Right lobe of liver (tissue), 6 donors: ENCODE measurements at regions not wholly inside any gene's neighbourhood (a gene's known extent, or its start where the extent isn't known, plus 50 kb on each side); places are given as distances from the start of the nearest gene placed in this dataset.

Experiments
- ATAC-seq, 4 donors: fragments of 200-7000 bp; cut with Tn5 transposase; one replicate each; pipeline ENCODE4 v1.9.1; 2020; ENCODE audit warnings: mild to moderate bottlenecking in 4 of 4, moderate library complexity in 4 of 4
- DNase-seq, 3 donors: peaks; one replicate each; pipeline ENCODE4 v3.0.0-alpha.2; 2020
- H3K27ac ChIP-seq, 3 donors: fragments of 200-600 bp; one replicate each; pipeline ENCODE4 v1.8.0; 2022
- H3K27me3 ChIP-seq, 2 donors: fragments of 200-600 bp; one replicate each; pipeline ENCODE4 v1.8.0; 2022
- H3K36me3 ChIP-seq, 4 donors: fragments of 200-600 bp; sonication (generic) in 1 of 4; one replicate each; pipeline versions ENCODE4 v1.5.1 to v1.8.0; 2017 to 2022; ENCODE audit warnings: control low read depth in 1 of 4
- H3K4me1 ChIP-seq, 4 donors: fragments of 200-600 bp; sonication (generic) in 1 of 4; one replicate each; pipeline versions ENCODE4 v1.5.1 to v1.8.0; 2017 to 2022; ENCODE audit warnings: control low read depth in 1 of 4
- H3K4me3 ChIP-seq, 3 donors: fragments of 200-600 bp; one replicate each; pipeline ENCODE4 v1.8.0; 2022
- H3K9me3 ChIP-seq, 4 donors: fragments of 200-600 bp; sonication (generic) in 1 of 4; one replicate each; pipeline versions ENCODE4 v1.5.1 to v1.8.0; 2017 to 2022; ENCODE audit warnings: control low read depth in 1 of 4
- POLR2A ChIP-seq: fragments of 450-650 bp; IDR thresholded peaks from one replicate; pipeline ENCODE4 v1.6.1; 2017; ENCODE audit warnings: antibody characterized with exemption, mild to moderate bottlenecking
- WGBS: methylation state at CpG from one replicate; pipeline ENCODE4 v1.1.6; 2018; ENCODE audit warnings: low coverage, low lambda C conversion rate; ENCODE audit not compliant: insufficient coverage; ENCODE audit errors: missing lambda C conversion rate; 5-methylcytosine and 5-hydroxymethylcytosine counted together
- intact Hi-C, 2 donors: fragments of 100-400 bp; cut with DNase I; formaldehyde crosslinking; loops; one replicate each; pipeline versions ENCODE4 v1.11.2 to v1.14.1; 2022
- TF ChIP-seq, protein P1 (sequence below), 4 donors: fragments of 200-600 bp in 3 of 4; fragments of 450-650 bp in 1 of 4; IDR thresholded peaks; one replicate each; pipeline versions ENCODE4 v1.5.1 to v1.8.0; 2016 to 2022; ENCODE audit warnings: antibody characterized with exemption in 4 of 4, mild to moderate bottlenecking in 2 of 4
- donor health status: DM: no; HTN: yes; CAD: no.
- donor health status: DM: no; HTN: no; CAD: no.
- donor health status: DM: no; HTN: no; CAD: no.
- donor health status: DM: no; HTN: yes; CAD: no.
- donor health status: DM: no; HTN: yes; CAD: no.

DNA sequence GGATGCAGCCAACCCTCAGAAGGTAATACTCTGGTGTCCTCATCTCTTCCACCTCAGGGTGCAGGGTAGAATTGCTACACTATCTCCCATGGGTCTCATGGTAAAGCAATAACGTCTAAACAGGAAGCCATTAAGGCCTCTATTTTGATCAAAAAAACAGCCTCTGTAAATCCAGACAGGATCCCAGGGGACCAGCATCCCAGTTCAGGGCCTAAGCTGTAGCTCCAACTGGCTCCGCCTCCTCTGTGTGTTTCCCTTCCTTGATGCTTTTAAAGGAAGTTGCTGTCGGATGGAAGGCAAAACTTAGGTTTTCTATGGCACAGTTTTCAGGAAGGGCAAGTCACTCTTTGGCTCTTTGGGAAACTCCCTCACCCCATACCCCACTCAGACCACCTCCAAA is 222.0 kb downstream of the MAFB start:
- DNase-seq (no peak), ATAC-seq (no peak)
- Histone ChIP-seq H3K4me3 (no peak overlapping the region), H3K36me3 (no peaks in the 10 kb centered on the region), H3K27ac (no peak overlapping the region), H3K27me3 (no peaks in the 10 kb centered on the region), H3K9me3 (no peaks in the 10 kb centered on the region), H3K4me1 (no peaks in the 10 kb centered on the region)
- TF ChIP-seq, protein P1, sequence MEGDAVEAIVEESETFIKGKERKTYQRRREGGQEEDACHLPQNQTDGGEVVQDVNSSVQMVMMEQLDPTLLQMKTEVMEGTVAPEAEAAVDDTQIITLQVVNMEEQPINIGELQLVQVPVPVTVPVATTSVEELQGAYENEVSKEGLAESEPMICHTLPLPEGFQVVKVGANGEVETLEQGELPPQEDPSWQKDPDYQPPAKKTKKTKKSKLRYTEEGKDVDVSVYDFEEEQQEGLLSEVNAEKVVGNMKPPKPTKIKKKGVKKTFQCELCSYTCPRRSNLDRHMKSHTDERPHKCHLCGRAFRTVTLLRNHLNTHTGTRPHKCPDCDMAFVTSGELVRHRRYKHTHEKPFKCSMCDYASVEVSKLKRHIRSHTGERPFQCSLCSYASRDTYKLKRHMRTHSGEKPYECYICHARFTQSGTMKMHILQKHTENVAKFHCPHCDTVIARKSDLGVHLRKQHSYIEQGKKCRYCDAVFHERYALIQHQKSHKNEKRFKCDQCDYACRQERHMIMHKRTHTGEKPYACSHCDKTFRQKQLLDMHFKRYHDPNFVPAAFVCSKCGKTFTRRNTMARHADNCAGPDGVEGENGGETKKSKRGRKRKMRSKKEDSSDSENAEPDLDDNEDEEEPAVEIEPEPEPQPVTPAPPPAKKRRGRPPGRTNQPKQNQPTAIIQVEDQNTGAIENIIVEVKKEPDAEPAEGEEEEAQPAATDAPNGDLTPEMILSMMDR (IDR thresholded peaks at IDR 0.05): no peak
- no peak for TF ChIP-seq POLR2A
- WGBS: 59% methylated on average over 3 of the region's 3 CpGs
- intact Hi-C loops: no loop called here

DNA sequence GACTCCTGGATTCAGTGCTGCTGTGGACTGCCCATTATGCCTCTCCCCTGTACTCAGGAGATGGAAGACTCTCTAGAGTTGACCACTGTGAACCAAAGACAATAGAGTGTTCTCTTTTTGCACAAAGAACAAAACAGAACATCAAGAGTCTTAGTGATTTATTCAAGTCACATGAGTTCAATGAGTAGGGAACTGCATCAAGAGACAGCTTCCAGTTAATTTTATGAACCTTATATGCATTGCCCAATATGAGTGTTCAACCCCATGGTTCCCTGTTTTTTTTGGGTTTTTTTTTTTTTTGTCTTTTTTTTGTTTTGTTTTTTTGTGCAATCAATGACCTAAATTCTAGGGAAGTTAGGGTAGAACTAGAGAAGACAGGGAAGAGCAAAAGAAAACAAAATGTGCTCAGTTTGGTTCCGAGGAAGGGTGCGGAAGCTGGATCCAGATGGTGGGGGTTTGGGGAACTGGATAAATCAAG is 224.3 kb downstream of the MAFB start:
- TF ChIP-seq, protein P1 (IDR thresholded peaks at IDR 0.05): no peak
- no peak for TF ChIP-seq POLR2A
- H3K4me1 ChIP-seq: no peaks in the 10 kb centered on the region
- H3K4me3 ChIP-seq: no peak overlapping the region
- 83% methylated on average over 2 of the region's 2 CpGs for WGBS
- no peaks in the 10 kb centered on the region for H3K36me3 ChIP-seq
- ATAC-seq (peak; percentile 34 to 61 (median 50)), DNase-seq (no peak)
- no peaks in the 10 kb centered on the region for H3K9me3 ChIP-seq
- intact Hi-C loops: no loop called here
- no peaks in the 10 kb centered on the region for H3K27me3 ChIP-seq
- no peak overlapping the region for H3K27ac ChIP-seq

DNA sequence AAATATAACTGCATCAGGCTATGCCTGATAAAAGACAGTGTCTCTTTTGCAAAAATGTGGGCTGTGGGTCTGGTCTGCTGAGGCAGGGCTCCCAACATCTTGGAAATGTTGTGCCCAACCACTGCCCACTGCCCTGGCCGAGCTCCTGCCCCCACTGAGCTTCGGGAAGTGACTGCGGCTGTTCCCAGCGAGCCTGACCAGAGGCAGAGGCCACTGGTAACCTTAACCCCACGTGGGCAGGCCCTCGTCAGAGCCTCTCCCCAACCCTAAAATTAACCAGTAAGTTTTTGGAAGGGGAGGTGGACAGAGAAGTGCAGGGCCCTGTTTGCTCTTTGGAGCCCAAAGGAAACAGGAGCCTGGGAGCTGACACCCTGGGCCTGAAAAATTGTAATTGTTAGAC is 225.9 kb downstream of the MAFB start:
- Histone ChIP-seq H3K4me3 (no peak overlapping the region), H3K36me3 (no peaks in the 10 kb centered on the region), H3K9me3 (no peaks in the 10 kb centered on the region), H3K27ac (no peak overlapping the region), H3K27me3 (no peaks in the 10 kb centered on the region), H3K4me1 (no peaks in the 10 kb centered on the region)
- TF ChIP-seq, protein P1 (IDR thresholded peaks at IDR 0.05): no peak
- peak; percentile 30 for TF ChIP-seq POLR2A
- intact Hi-C loops: no loop called here
- WGBS: 64% methylated on average over 3 of the region's 6 CpGs
- DNase-seq (peak in 2 of 3 donors; percentile 44 to 67), ATAC-seq (peak; percentile 53 to 76 (median 62))

DNA sequence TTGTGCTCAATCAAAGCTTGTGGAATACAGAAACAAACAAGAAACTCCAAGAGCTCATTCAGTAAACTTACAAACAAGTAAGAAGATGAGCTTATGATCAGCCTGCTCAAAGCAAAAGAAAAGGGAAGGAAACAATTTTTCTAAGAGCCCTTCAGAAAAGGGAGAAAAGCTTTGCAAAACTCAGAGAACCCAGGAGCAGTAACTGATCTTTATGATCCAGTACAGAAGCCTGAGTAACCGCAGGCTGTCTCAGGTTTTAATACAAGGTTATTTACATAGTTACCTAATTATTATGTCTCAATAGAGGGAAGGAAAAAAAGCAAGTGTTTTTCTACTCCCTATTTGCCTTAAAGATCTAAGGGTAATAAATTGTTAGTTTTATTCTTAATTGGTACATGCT is 226.5 kb downstream of the MAFB start:
- H3K4me3 ChIP-seq: no peak overlapping the region
- TF ChIP-seq, protein P1 (IDR thresholded peaks at IDR 0.05): no peak
- TF ChIP-seq POLR2A: no peak
- 43% methylated on average over 1 of the region's 1 CpG for WGBS
- no peaks in the 10 kb centered on the region for H3K27me3 ChIP-seq
- peak in 1 of 4 donors; percentile 24 for ATAC-seq
- no peaks in the 10 kb centered on the region for H3K9me3 ChIP-seq
- intact Hi-C loops: no loop called here
- no peaks in the 10 kb centered on the region for H3K36me3 ChIP-seq
- H3K4me1 ChIP-seq: no peaks in the 10 kb centered on the region
- no peak overlapping the region for H3K27ac ChIP-seq
- DNase-seq: no peak

DNA sequence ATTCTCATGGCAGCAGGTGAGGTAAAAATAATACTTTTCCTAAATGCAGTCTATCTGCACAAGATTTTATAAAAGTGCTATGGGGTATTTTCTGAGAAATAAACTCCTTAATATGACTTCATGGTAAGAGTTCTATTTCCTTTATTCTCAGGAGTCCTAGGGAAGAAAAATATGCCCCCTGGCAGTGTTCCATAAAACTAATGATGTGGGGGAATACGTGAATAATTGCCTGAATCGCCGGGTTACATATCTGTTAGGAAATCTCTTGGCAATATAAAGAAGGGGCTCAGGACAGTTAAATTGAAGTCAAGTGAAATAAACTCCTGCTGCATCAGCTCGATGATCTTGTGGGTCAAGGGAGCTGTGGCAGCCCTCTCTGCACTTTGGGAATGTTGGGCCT is 229.7 kb downstream of the MAFB start:
- no peak for TF ChIP-seq POLR2A
- TF ChIP-seq, protein P1 (IDR thresholded peaks at IDR 0.05): no peak
- Histone ChIP-seq H3K27ac (no peak overlapping the region), H3K4me3 (no peak overlapping the region), H3K4me1 (no peaks in the 10 kb centered on the region), H3K9me3 (no peaks in the 10 kb centered on the region), H3K27me3 (no peaks in the 10 kb centered on the region), H3K36me3 (no peaks in the 10 kb centered on the region)
- intact Hi-C loops: no loop called here
- ATAC-seq: no peak
- 65% methylated on average over 3 of the region's 4 CpGs for WGBS
- DNase-seq: no peak
